Ascending aorta (tissue), 2 donors: ENCODE measurements at regions not wholly inside any gene's neighbourhood (a gene's known extent, or its start where the extent isn't known, plus 50 kb on each side); places are given as distances from the start of the nearest gene placed in this dataset.

ENCODE experiments used
- DNase-seq, 2 donors: peaks; one replicate each; pipeline ENCODE4 v3.0.0-alpha.2; 2019; ENCODE audit warnings: low spot score in 2 of 2
- H3K27ac ChIP-seq, 2 donors: fragments of 200-600 bp; sonication (generic); one replicate each; pipeline ENCODE4 v1.5.1; 2016 to 2017; ENCODE audit warnings: mild to moderate bottlenecking in 1 of 2
- H3K27me3 ChIP-seq: fragments of 200-600 bp; sonication (generic); one replicate; pipeline ENCODE4 v1.5.1; 2017
- H3K36me3 ChIP-seq, 2 donors: fragments of 200-600 bp; sonication (generic); one replicate each; pipeline ENCODE4 v1.5.1; 2016
- H3K4me1 ChIP-seq, 2 donors: fragments of 200-600 bp; sonication (generic); one replicate each; pipeline ENCODE4 v1.5.1; 2016 to 2017; ENCODE audit warnings: mild to moderate bottlenecking in 1 of 2
- H3K4me3 ChIP-seq, 2 donors: fragments of 200-600 bp; sonication (generic); one replicate each; pipeline ENCODE4 v1.5.1; 2016 to 2017; ENCODE audit warnings: mild to moderate bottlenecking in 1 of 2
- H3K9me3 ChIP-seq, 2 donors: fragments of 200-600 bp; sonication (generic); one replicate each; pipeline ENCODE4 v1.5.1; 2016
- intact Hi-C: fragments of 100-400 bp; cut with DNase I; formaldehyde crosslinking; loops from one replicate; pipeline ENCODE4 v1.15.1; 2023
- TF ChIP-seq, protein P1 (sequence below), 3 experiments: fragments of 200-600 bp in 2 of 3; fragments of 450-650 bp in 1 of 3; sonication (generic) in 2 of 3; IDR thresholded peaks; one replicate each; pipeline ENCODE4 v1.5.1; 2016 to 2019; ENCODE audit warnings: antibody characterized with exemption in 3 of 3, mild to moderate bottlenecking in 1 of 3, moderate library complexity in 1 of 3

DNA sequence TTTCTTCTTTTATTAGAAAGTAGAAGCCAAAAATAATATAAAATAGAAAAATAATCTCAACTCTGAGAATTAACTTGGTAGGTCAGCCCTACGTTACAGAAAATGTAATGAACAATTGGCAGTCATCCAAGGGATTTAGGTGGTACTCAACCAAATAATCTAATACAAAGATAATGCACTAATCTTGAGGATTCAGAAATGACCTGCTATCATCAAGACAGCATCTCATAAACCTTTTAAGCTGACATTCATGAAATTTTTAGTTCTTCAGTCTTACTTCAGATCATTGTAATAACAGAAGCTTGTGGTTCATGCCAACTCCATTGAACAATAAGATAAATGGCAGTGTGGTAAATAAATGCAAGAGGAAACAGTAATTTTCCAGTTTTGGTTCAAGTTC, 1058.0 kb downstream of the MAT2B start:
- H3K4me1 ChIP-seq = no peaks in the 10 kb centered on the region
- H3K27ac ChIP-seq = no peak overlapping the region
- no peaks in the 10 kb centered on the region for H3K9me3 ChIP-seq
- H3K27me3 ChIP-seq = no peaks in the 10 kb centered on the region
- no peaks in the 10 kb centered on the region for H3K36me3 ChIP-seq
- TF ChIP-seq, protein P1, sequence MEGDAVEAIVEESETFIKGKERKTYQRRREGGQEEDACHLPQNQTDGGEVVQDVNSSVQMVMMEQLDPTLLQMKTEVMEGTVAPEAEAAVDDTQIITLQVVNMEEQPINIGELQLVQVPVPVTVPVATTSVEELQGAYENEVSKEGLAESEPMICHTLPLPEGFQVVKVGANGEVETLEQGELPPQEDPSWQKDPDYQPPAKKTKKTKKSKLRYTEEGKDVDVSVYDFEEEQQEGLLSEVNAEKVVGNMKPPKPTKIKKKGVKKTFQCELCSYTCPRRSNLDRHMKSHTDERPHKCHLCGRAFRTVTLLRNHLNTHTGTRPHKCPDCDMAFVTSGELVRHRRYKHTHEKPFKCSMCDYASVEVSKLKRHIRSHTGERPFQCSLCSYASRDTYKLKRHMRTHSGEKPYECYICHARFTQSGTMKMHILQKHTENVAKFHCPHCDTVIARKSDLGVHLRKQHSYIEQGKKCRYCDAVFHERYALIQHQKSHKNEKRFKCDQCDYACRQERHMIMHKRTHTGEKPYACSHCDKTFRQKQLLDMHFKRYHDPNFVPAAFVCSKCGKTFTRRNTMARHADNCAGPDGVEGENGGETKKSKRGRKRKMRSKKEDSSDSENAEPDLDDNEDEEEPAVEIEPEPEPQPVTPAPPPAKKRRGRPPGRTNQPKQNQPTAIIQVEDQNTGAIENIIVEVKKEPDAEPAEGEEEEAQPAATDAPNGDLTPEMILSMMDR (IDR thresholded peaks at IDR 0.05) = no peak
- no peak for DNase-seq
- H3K4me3 ChIP-seq = no peak overlapping the region
- intact Hi-C loops = no loop called here

DNA sequence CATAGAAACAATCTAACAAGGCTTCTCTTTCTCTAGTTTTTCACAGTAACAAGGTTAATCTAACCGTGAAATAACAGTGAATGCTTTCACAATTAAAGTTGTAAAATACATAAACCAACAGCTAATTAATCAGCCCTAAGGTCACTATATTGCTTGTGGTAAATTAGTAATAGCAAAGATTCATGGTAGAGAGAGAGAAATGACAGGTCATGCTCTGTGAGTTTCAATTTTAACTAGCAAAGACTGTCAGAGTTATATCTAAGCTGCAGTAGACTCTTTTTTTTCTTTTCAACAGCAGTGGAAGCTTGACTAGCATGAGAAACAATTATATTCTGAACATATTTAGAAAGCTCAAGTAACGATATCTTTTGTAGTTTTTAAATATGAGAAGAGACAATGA, 1068.0 kb downstream of the MAT2B start:
- no peak overlapping the region for H3K27ac ChIP-seq
- no peak for DNase-seq
- no peaks in the 10 kb centered on the region for H3K9me3 ChIP-seq
- H3K27me3 ChIP-seq = no peaks in the 10 kb centered on the region
- intact Hi-C loops = no loop called here
- no peaks in the 10 kb centered on the region for H3K36me3 ChIP-seq
- H3K4me1 ChIP-seq = no peaks in the 10 kb centered on the region
- TF ChIP-seq, protein P1 (IDR thresholded peaks at IDR 0.05) = no peak
- no peak overlapping the region for H3K4me3 ChIP-seq

DNA sequence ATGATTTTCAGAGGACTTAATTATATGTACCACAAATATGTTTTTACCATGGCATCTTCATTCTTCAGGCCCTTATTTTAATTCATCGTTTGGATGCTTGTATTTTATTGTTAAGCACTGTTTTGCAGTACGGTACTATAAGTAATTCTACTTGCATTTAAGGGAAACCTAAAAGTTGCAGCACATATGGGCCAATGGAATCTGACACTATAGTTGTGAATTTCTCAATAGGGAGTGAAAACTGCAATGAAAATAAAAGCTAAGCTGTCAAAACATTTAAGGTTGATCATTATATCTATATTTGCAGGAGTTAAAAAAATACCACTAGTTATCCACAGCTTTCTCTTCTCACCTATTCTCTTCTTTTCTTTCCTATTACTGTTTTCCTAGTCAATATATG, 1071.8 kb downstream of the MAT2B start:
- H3K9me3 ChIP-seq = no peaks in the 10 kb centered on the region
- H3K36me3 ChIP-seq = no peaks in the 10 kb centered on the region
- intact Hi-C loops = no loop called here
- H3K4me1 ChIP-seq = no peaks in the 10 kb centered on the region
- H3K27me3 ChIP-seq = no peaks in the 10 kb centered on the region
- no peak overlapping the region for H3K27ac ChIP-seq
- no peak for DNase-seq
- no peak overlapping the region for H3K4me3 ChIP-seq
- TF ChIP-seq, protein P1 (IDR thresholded peaks at IDR 0.05) = no peak

DNA sequence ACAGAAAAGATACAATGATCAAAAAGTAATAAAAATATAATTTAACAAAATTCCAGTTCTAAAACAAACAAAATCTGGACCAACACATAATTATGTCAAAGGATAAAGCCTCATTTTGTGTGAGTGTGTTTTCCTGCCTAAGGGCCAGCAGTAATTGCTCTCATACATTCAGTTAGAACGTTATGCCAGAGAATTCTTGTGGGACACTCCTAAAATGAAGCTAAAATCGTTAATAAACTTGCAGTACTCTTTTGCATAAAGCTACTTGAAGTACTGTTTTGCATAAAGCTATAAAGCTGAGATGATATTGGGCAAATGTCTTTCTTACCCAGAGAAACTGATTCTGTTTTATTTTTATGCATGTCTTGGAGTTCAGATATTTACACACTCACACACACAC, 1072.3 kb downstream of the MAT2B start:
- H3K4me1 ChIP-seq = no peaks in the 10 kb centered on the region
- TF ChIP-seq, protein P1 (IDR thresholded peaks at IDR 0.05) = no peak
- H3K9me3 ChIP-seq = no peaks in the 10 kb centered on the region

DNA sequence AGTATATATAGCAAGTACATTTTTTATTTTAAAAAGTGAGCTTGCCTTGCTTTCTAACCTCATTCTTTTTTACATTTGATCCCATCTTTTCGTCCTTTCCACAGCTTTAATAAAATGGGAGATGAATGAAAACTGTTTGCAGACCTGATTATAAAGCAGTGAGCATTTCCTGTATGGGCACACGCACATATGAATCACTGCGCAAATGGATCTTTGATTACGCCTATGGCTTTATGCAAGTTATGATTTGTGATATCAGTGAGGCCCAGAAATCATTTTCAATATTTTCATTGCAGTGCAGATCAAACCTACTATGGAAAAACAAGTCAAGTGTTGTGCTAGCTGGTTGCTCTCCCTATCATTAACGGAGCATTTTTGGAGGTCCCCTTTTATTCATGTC, 1073.0 kb downstream of the MAT2B start:
- intact Hi-C loops = no loop called here
- Histone ChIP-seq H3K27ac (no peak overlapping the region), H3K9me3 (no peaks in the 10 kb centered on the region), H3K4me1 (no peaks in the 10 kb centered on the region), H3K36me3 (no peaks in the 10 kb centered on the region), H3K27me3 (no peaks in the 10 kb centered on the region), H3K4me3 (no peak overlapping the region)
- TF ChIP-seq, protein P1 (IDR thresholded peaks at IDR 0.05) = no peak
- no peak for DNase-seq

More for the DNA sequence above, 1072.3 kb downstream of the MAT2B start:
- intact Hi-C loops = no loop called here
- no peak for DNase-seq
- Histone ChIP-seq H3K4me3 (no peak overlapping the region), H3K27me3 (no peaks in the 10 kb centered on the region), H3K36me3 (no peaks in the 10 kb centered on the region), H3K27ac (no peak overlapping the region)

DNA sequence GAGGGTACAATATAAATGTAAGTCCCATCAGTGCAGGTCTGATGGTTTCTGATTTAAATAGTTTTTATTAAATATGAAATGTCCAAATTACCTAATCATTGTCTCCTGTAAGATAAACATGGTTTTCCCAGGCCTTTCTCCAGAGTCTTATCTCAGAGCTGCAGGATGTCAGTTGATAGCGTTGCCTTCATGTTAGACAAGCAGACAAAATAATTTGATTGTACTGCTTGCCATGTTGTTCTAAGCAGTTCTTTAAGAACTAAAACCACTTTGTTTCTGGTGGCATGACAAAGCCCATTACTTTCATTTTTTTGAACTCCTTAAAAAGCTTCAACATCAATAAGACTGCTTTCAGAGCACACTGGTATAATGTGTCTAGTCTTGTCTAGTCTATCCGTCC, 1073.5 kb downstream of the MAT2B start:
- no peaks in the 10 kb centered on the region for H3K9me3 ChIP-seq
- intact Hi-C loops = no loop called here

More for the DNA sequence above, 1073.5 kb downstream of the MAT2B start:
- DNase-seq = no peak
- TF ChIP-seq, protein P1 (IDR thresholded peaks at IDR 0.05) = no peak
- H3K27me3 ChIP-seq = no peaks in the 10 kb centered on the region
- H3K27ac ChIP-seq = no peak overlapping the region
- H3K4me1 ChIP-seq = no peaks in the 10 kb centered on the region
- no peaks in the 10 kb centered on the region for H3K36me3 ChIP-seq
- no peak overlapping the region for H3K4me3 ChIP-seq
